Fibroblast of skin of scalp (primary cell): ENCODE measurements at regions not wholly inside any gene's neighbourhood (a gene's known extent, or its start where the extent isn't known, plus 50 kb on each side); places are given as distances from the start of the nearest gene placed in this dataset.
"Not testable (repeated sequence)": the region's sequence is repeated elsewhere in the genome, so short reads cannot be mapped to it uniquely, and the experiment has no call there.

Experiments used
- DNase-seq: peaks from one replicate; pipeline ENCODE4 v3.0.0-alpha.2; 2013

GRCh38 chr18:46229641-46230040 lies 125.5 kb downstream of the HAUS1 start:
- not testable (repeated sequence) for DNase-seq

- no peak for DNase-seq
Observed at GRCh38 chr18:46236156-46236555, 132.0 kb downstream of the HAUS1 start.

DNA sequence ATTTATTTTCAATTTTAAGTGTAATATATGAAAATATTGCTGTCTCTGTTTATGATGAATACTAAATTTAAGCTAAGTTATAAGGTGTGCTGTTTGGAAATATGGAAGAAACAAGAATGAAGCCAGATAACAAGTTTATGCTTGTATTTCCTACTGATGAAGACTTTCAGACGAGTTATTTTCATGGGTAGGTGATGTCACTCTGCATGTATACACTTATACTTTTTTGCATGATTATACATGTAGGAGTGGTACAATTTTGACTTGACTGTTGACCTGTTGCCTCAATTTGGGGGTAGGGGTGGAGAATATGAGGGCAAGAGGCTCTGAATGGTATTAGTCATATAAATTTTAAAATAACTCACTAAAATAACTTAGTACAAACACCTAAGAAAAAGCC lies 133.7 kb downstream of the HAUS1 start:
- no peak for DNase-seq

GRCh38 chr18:46239549-46239948 lies 135.4 kb downstream of the HAUS1 start:
- DNase-seq = no peak

- no peak for DNase-seq
Observed at GRCh38 chr18:46239998-46240397, 135.8 kb downstream of the HAUS1 start.

DNA sequence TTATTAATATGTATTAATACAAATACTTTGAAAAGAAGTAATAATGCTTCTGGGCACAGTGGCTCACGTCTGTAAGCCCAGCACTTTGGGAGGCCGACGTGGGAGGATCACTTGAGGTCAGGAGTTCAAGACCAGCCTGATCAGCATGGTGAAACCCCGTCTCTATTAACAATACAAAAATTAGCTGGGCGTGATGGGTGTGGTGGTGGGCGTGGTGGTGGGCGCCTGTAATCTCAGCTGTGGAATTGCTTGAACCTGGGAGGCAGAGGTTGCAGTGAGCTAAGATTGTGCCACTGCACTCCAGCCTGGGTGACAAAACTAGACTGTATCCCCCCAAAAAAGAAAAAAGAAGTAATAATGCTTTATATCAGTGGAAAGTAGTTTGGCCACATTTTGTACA lies 137.2 kb downstream of the HAUS1 start:
- DNase-seq = not testable (repeated sequence)

- DNase-seq = no peak
Observed at GRCh38 chr18:46242183-46242582, 138.0 kb downstream of the HAUS1 start.

DNA sequence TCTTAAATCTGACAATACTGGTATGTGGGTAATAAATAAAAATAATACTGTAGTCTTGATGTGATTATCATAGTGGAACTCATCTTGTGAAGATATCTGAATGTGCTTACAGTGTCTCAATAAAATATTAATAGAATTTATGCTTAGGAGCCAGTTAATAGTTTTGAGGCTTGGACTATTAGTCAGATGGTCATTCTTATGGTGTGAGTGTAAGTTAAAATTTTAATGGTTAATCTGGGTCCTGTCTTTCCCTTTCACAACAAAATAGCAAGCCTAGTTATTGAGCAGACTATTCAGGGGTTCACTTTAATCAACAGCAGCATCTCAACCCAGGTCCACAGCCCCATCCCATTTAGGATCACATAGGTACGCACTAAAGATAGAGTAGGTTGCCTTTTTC lies 138.9 kb downstream of the HAUS1 start:
- DNase-seq = no peak

GRCh38 chr18:46243673-46244072 lies 139.5 kb downstream of the HAUS1 start:
- DNase-seq = no peak

DNA sequence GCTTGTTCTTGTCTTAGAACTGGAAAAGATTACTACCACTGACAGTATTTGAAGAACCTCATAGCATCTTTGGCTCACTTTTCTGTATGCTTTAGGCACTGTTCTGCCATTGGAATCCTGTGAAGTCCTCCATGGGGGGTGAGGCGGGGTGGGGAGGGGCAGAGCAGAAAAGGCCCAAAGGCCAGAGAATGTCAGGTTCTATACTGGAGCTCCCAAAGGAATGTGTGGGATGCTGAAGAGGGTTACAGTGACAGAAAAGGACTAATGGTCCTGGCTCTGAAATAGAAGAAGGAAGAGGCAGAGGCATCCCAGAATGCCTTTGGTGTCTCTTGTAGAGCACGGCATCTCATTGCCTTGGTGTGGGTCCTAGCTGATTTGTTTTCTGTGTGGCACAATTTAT lies 141.9 kb downstream of the HAUS1 start:
- DNase-seq = no peak

GRCh38 chr18:46247942-46248341 lies 143.8 kb downstream of the HAUS1 start:
- DNase-seq = no peak

- DNase-seq = peak; percentile 89
Observed at GRCh38 chr18:46250084-46250811, 146.1 kb downstream of the HAUS1 start.

GRCh38 chr18:46250812-46251173 lies 146.6 kb downstream of the HAUS1 start:
- no peak for DNase-seq

DNA sequence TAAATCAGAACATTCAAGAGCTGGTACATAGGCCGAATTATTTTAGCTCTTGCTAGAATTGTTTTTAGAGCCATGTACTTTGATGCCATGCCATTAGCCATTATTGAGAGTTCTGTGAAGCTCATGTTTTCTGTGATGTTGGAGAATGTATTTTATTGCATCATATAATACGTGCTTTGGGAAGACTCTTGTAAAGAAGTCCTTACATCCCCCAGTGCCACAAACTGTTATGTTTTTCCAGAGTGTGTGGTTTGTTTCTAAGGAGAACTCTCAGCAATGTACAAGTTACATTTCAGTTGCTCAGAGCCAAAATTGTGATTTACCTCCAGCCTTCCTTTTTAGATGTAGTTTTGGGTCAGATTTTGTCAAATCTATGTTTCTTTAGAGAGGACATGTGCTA lies 148.6 kb downstream of the HAUS1 start:
- DNase-seq = no peak

DNA sequence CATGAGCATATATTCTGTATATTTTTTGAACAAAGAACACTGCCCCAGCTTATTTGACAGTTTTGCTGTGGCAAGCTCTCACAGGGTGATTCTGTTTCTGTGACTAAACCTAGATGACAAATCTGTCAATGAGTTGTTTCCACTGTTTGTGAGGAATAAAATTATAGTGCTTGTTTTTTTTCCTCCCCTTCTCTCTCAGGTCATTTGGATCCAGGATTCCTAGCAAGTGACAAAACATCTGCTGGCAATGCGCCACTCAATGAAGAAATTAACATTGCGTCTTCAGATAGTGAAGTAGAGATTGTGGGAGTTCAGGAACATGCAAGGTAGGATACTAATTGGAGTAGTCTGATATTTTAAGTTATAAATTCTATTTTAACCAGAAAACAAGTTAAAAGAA lies 149.3 kb downstream of the HAUS1 start:
- no peak for DNase-seq

DNA sequence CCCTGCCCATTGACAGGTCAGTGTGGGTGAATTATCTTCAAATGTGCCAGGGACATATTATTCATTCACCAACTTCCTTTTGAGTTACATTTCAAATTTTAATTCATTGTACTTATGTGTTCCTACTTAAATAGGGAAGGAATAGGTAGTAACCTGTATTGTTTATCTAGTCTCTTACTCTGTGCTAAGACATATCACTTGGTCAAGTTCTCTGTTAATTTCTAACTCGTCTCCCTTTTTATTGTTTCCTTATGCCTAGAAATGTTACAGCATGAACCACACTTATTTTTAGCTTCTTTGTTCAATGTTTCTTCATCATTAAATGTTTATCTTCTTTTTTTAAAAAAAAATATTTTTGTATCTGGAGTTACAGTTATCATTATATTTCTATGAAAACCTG lies 151.9 kb downstream of the HAUS1 start:
- DNase-seq = no peak

DNA sequence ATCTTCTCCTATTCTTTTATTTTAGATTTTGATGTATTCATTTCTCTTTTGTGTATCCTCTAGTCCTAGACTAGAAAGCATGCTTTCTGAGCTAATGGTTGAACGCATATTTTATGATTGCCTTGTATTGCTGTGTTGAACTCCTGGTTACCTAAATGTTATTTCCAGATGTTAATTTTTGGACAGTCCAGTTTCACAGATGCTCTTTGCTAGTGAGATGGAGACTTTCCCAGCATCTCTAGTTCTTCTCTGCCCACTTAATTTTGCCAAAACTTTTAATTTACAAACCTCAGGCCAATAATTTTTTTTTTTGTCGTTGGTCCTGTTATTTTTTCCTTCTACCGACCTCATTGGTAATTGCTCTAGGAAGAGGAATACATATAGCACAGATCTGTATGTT lies 153.2 kb downstream of the HAUS1 start:
- no peak for DNase-seq

- peak; percentile 86 for DNase-seq
Observed at GRCh38 chr18:46260016-46260878, 156.1 kb downstream of the HAUS1 start.

- no peak for DNase-seq
Observed at GRCh38 chr18:46260879-46261143, 156.6 kb downstream of the HAUS1 start.

- no peak for DNase-seq
Observed at GRCh38 chr18:46261799-46262198, 157.6 kb downstream of the HAUS1 start.

- no peak for DNase-seq
Observed at GRCh38 chr18:46262856-46263255, 158.7 kb downstream of the HAUS1 start.

DNA sequence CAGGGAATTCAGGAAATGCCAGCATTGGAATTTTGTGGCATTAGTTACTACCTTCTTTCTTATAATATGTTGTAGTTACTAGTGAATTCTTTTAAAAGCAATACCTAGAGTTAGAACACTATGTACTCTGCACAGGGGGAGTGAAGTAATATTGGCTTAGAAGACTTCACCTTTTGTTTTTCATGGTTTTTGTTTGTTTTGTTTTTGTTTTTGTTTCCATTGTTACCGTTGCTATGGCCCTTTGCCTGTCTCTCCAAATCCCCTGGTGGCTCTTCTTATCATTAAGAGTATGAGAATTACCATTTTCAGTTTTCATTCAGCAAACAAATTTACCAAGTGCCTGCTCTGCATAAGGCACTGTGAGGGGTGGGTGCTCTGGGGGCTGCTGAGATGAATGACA lies 160.1 kb downstream of the HAUS1 start:
- peak; percentile 8 for DNase-seq

GRCh38 chr18:46265196-46266156 lies 161.3 kb downstream of the HAUS1 start:
- DNase-seq = peak; percentile 82
